ENCODE measurements at regions not wholly inside any gene's neighbourhood (a gene's known extent, or its start where the extent isn't known, plus 50 kb on each side); places are given as distances from the start of the nearest gene placed in this dataset.

DNA sequence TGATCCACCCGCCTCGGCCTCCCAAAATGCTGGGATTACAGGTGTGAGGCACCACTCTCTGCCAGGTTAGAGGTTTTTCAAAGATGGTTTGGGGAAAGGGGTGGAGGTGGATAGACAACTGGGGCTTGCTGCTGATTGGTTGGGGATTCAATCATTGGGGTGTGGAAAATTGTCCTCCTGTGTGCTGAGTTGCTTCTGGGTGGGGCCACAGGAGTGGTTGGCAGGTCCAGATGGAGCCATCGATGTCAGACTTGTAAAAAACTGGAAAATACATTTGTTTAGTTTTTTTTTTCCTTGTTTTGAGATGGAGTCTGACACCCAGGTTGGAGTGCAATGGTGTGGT lies 61.9 kb upstream of the CLINT1 start:
- TF ChIP-seq, protein P1, sequence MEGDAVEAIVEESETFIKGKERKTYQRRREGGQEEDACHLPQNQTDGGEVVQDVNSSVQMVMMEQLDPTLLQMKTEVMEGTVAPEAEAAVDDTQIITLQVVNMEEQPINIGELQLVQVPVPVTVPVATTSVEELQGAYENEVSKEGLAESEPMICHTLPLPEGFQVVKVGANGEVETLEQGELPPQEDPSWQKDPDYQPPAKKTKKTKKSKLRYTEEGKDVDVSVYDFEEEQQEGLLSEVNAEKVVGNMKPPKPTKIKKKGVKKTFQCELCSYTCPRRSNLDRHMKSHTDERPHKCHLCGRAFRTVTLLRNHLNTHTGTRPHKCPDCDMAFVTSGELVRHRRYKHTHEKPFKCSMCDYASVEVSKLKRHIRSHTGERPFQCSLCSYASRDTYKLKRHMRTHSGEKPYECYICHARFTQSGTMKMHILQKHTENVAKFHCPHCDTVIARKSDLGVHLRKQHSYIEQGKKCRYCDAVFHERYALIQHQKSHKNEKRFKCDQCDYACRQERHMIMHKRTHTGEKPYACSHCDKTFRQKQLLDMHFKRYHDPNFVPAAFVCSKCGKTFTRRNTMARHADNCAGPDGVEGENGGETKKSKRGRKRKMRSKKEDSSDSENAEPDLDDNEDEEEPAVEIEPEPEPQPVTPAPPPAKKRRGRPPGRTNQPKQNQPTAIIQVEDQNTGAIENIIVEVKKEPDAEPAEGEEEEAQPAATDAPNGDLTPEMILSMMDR (conservative IDR thresholded peaks at IDR 0.05 in 1 of 2, IDR thresholded peaks at IDR 0.05 in 1 of 2; ENCODE audit: extremely low read depth in 1 of 2, insufficient read depth in 1 of 2, low read depth in 1 of 2, low read length in 2 of 2) = no peak
- TF ChIP-seq EZH2 (IDR thresholded peaks at IDR 0.05; ENCODE audit: borderline replicate concordance, low read length) = no peak
